Fibroblast of the conjunctiva (primary cell): ENCODE measurements at regions not wholly inside any gene's neighbourhood (a gene's known extent, or its start where the extent isn't known, plus 50 kb on each side); places are given as distances from the start of the nearest gene placed in this dataset.

Experiments used
- DNase-seq: peaks from one replicate; pipeline ENCODE4 v3.0.0-alpha.2; 2010; ENCODE audit warnings: low read depth

DNA sequence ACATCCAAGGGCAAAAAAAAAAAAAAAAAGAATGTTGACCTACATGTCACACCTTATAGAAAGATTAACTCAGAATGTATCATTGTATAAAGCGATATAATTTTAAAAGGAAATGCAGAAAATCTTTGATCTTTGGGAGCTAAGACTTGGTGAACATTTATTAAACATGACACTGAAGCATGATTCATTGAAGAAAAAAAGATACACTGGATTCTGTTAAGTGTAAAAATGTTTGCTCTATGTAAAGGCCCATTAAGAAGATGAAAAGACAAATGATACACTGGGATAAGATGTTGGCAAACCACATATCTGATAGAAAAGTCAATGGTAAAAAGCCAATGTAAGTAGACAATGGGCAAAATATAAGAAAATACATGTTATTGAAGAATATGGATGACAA, 1131.0 kb downstream of the AACS start:
- no peak for DNase-seq

- DNase-seq = no peak
These were observed 1133.3 kb downstream of the AACS start for GRCh38 chr12:126198516-126198915.

GRCh38 chr12:126198966-126199692, 1133.9 kb downstream of the AACS start:
- no peak for DNase-seq

- DNase-seq = no peak
These were observed 1136.8 kb downstream of the AACS start for GRCh38 chr12:126201981-126202537.

- DNase-seq = no peak
These were observed 1139.1 kb downstream of the AACS start for GRCh38 chr12:126204326-126204725.

DNA sequence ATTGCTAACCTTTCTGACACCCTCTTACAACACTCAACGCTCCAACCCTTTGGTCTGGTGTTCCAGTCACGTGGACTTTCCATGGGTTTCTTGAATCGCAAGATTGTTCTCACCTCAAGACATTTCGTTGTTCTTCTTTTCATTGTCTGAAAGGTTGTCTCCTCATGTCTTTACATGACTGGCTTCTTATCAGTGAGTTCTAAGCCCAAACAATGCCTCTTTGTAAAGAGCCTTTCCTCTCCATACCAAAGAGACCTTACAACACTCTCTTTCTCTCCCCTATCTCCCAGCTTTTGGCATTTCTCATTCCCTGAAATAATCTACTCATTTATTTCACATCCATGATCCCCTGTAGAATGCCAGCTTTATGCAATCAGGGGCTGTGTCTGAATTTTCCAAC, 1144.8 kb downstream of the AACS start:
- no peak for DNase-seq

GRCh38 chr12:126210448-126210847, 1145.2 kb downstream of the AACS start:
- DNase-seq = no peak

DNA sequence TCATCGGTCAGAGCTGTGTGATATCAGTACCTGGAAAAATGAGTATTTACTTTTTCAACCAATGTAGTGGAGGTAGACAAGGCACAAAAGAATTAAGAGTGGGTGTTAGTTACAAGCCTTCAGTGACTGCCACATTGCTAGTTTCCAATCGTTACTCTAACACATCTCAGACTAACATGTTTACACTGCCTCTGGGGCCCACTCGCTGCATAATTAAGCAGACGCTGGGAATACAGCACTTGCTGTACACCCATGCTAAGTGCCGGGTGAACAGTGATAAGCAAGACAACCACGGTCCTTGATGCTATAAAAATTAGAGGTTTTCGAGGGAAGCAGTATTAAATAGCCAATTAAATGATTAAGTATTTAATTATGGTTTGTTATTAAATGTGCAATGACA, 1147.6 kb downstream of the AACS start:
- DNase-seq = no peak

GRCh38 chr12:126218697-126219096, 1153.5 kb downstream of the AACS start:
- DNase-seq = no peak

DNA sequence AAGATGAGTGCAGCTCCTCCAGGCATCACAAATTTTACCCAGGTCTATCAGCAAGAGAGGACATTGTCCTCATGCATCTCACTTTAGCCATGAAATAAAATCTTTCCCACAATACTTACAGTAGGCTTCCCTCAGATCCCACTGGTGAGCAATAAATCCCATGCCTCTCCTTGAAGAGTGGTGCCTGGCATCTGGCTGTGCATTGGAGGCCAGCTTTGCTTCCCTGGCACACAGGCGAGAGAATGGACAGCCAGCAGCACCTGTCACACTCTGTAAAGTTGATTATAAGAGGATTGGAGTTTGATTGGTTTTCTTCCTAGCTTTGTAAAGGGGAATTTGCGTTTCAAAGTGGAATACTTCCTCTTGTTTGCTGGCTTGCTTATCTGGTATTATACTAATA, 1153.9 kb downstream of the AACS start:
- DNase-seq = no peak

DNA sequence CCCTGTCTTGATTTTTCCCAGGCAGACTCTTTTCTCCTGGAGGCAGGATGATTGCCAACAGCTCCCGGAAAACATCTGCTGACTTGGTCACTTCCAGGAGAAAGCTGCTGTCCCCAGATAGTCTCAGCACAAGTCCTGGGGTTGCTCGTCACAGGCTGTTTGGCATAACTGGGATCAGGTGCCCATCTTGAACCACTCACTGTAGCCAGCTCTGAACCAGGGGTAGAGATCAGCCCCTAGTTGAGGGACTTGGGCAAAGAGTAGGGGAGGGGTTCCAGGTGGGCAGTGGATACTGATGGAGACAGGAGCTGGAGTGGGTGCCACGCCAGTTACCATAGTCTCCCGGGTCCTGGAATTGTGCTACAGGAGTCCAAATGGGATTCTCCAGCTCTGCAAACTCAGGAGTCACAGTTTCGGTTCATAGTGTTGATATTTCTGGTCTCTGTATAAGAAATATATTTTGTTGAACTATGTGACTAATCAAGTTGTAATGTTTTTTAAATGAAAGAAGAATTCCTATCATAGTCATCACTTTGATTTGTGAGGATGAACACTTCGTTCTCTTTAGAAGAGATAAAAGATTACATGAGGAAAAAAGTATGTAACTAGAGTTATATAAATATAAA, 1154.5 kb downstream of the AACS start:
- no peak for DNase-seq

GRCh38 chr12:126224032-126224431, 1158.8 kb downstream of the AACS start:
- no peak for DNase-seq

DNA sequence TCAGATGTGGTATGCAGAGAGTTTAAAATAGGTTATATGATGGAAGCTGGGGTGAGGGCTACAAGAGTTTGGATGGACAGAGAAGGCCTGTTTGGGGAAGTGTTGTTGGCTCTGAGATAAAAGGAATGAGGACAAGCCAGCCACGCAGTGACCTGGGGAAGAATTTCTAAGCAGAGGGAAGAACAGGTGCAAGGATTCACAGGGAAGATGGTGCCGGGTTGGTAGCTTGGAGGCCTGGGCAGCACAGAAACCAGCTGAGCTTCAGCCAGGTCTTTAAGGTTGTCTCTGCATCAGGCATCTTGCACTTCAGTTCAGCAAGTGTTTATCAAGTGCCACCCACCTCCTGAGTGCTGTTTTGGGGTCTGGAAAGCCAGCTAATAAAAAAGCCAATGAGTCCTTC, 1163.7 kb downstream of the AACS start:
- DNase-seq = no peak

GRCh38 chr12:126232711-126233110, 1167.5 kb downstream of the AACS start:
- no peak for DNase-seq

DNA sequence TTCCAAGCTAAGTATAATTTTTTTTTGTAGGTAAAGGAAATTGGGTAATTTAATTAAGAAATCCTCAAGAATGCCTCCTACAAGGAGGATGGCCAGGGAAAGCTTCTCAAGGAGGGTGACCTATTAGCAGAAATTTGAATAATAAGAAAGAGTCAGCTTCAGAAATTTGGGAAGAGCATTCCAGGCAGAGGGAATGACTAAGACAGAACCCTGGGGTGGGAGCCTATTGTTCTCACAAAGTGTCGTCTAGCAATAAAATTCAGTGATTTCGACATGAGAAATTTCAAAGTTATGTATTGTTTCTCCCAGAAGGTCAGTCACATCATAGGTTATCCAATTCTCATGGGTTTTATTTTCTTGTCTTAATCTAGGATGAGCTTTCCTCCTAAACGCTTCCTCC, 1168.4 kb downstream of the AACS start:
- no peak for DNase-seq

- DNase-seq = no peak
These were observed 1178.7 kb downstream of the AACS start for GRCh38 chr12:126243814-126244440.

DNA sequence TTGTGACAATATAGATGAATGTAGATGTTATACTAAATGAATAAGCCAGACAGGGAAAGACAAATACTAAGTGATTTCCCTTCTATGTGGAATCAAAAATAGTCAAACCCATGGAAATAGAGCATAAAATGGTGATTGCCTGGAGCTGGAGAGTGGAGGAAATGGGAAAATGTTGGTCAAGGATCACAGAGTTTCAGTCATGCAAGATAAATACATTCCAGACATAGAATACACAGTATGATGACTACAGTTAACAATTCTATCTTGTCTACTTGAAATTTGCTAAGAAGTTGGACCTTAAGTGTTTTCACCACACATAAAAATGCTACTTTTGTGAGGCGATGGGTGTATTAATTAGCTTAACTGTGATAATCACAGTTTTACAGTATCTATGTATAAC, 1182.7 kb downstream of the AACS start:
- DNase-seq = no peak

DNA sequence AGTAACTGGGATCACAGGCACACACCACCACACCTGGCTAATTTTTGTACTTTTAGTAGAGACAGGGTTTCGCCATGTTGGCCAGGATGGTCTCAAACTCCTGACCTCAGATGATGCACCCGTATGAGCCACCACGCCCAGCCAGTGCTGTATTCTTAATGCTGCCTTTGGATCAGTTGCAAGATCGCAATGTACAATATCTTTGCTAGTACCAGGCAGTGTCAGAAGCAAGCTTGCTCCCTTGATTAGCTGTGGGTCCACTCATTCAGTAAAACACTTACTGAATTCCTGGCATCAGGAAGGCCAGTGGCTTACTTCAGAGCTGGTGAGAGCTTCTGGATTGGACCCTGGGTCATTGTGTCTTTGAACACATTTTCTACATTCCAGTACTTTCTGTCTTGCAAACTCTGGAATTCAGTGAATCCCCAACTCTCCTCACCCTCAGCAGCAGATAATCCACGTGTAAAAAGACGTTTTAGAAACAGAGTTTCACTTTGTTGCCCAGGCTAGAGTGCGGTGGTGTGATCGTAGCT, 1183.7 kb downstream of the AACS start:
- no peak for DNase-seq

DNA sequence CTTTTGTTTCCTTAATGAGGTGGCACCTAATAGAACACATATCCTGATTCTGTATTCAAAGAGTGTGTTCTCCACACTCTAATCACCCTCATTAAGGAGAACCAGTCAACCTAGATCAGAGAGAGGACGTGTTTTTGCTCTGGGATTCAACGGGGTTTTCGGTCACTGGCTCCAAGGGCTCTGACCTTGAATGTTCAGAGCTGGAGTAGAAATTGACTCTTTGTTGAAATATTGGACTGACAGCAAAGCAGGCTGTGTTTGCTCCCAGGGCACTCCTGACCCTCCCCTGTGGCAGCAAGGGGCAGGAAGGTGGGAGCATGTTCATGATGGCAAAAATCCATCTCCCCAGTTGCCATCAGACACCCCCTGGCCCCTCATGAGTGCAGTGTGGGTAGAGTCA, 1193.0 kb downstream of the AACS start:
- no peak for DNase-seq

DNA sequence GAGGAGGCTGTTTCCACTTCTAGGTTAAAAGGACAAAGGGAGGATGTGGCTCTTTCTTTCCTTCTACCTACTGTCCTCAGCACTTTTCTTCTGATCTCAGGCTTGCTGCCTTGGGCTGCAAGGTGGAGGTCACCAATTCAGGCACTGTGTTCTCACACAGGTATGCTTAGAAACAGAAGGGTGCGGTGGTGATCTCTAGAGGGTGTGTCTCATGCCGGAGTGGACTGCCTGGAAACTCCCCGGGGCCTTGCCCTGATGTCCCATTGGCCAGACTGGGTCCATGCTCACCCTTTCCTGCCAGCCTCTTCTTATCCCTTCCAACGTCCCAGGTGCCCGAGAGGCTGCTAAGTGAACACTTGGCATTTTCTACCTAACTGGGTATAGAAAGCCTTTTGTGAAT, 1197.6 kb downstream of the AACS start:
- no peak for DNase-seq

DNA sequence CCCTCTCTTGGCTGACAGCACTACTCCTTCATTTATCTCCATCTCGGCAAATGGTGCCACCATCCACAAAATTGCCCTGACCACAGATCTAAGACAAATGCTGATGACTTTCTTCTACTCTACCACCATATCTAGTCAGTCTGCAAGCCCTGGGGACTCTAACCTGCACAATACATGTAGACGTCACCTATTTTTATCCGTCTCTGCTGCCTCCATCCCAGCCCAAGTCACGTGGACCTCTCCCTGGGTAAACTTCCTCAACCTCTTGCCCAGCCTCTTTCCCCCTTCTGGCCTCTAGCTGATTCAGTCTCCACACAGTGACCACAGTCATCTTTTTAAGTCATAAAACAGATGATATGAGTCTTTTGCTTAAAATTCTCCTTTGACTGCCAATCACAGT, 1203.0 kb downstream of the AACS start:
- no peak for DNase-seq

GRCh38 chr12:126271159-126271558, 1205.9 kb downstream of the AACS start:
- no peak for DNase-seq

- DNase-seq = no peak
These were observed 1217.5 kb downstream of the AACS start for GRCh38 chr12:126282691-126283090.
